ENCODE measurements at regions not wholly inside any gene's neighbourhood (a gene's known extent, or its start where the extent isn't known, plus 50 kb on each side); places are given as distances from the start of the nearest gene placed in this dataset.

GRCh38 chr14:22333422-22334274 is 255.4 kb downstream of the DAD1 start (continued):
- TF ChIP-seq HDAC1 (CRISPR knock-in tag; IDR thresholded peaks at IDR 0.05), result peak; percentile 54; the same call in 1 of the 2 replicates
- TF ChIP-seq RFXAP (CRISPR knock-in tag; IDR thresholded peaks at IDR 0.05; ENCODE audit: borderline replicate concordance), result no peak
- TF ChIP-seq ZKSCAN1 (IDR thresholded peaks at IDR 0.05; ENCODE audit: low read length), result 0 out of 2 replicates have a peak, but pooled peaks have one; percentile 34
- no peak for TF ChIP-seq NR3C1 (CRISPR knock-in tag; IDR thresholded peaks at IDR 0.05)
- 0 out of 2 replicates have a peak, but pooled peaks have one; percentile 25 for TF ChIP-seq ERF (CRISPR knock-in tag; IDR thresholded peaks at IDR 0.05)
- TF ChIP-seq ZZZ3 (CRISPR knock-in tag; IDR thresholded peaks at IDR 0.05; ENCODE audit: borderline replicate concordance), result no peak
- TF ChIP-seq TBL1XR1 (IDR thresholded peaks at IDR 0.05; ENCODE audit: borderline replicate concordance, low read length, partially characterized antibody), result peak; percentile 84
- TF ChIP-seq FOSL1 (CRISPR knock-in tag; IDR thresholded peaks at IDR 0.05; ENCODE audit: borderline replicate concordance), result peak; percentile 99
- no peak for TF ChIP-seq ELK4 (CRISPR knock-in tag; IDR thresholded peaks at IDR 0.05; ENCODE audit: borderline replicate concordance)

DNA sequence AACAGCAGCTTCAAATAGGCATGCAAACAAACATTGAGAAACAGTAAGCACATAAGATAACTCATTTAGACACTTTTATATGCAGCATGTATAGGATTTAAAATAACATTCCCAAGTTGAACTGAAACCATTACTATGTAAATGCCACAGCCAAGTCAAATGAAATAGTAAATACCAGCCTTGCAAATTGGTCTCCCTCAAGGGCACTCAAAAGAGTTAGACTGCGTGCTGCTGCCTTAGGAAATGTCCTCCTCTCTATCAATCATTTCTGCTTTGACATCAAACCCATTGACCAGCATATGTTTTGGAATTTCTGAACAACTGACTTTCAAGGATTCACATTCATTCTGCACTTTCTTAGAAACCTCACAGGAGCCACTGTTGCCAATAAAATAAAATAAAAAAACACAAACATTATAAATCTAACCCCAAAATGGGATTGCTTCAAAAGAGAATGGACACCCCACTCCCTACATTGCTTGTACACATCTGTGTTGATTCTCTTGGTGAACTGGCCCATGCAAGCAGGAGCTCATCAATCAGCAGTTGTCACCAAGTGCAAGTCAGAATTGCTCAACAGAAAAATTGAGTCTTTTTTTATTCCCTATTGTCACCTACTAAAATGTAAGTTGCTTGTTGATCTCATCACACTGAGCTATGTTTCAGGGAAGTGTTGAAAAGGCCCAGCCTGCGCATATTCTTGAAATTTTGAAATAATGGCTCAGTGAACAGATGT is 256.2 kb downstream of the DAD1 start:
- H3K4me3 ChIP-seq (replicated peaks in 1 of 3; ENCODE audit: insufficient read depth in 1 of 3, low read depth in 2 of 3, low read length in 3 of 3), result 0 out of 6 replicates have a peak overlapping the region, but pooled peaks of 1 of the 3 experiments have one; percentile 3
- intact Hi-C loops (cut with micrococcal nuclease; ENCODE audit: unreplicated experiment), result loop anchor here (2.0 kb wide), 1 partner anchor 18 kb away; no protein-coding TSS in a partner anchor
- no peaks in the 10 kb centered on the region for H3K79me2 ChIP-seq (ENCODE audit: insufficient read depth, low read length)
- H3K27me3 ChIP-seq (ENCODE audit: control insufficient read depth in 1 of 2, insufficient read depth in 2 of 2, low read length in 2 of 2), result no peaks in the 10 kb centered on the region
- no peaks in the 10 kb centered on the region for H3K36me3 ChIP-seq (replicated peaks in 1 of 2; ENCODE audit: control insufficient read depth in 1 of 2, insufficient read depth in 2 of 2, low read length in 2 of 2)
- H4K20me1 ChIP-seq (ENCODE audit: insufficient read depth, low read length), result no peaks in the 10 kb centered on the region
- POLR2A ChIA-PET, result interaction anchor here (1.6 to 1.7 kb wide), 2 partner anchors 257 to 434 kb away, joined by 4 to 5 read pairs; partner anchors contain the start of genes DAD1 and OXA1L
- H3K4me2 ChIP-seq (ENCODE audit: low read depth, low read length), result peak overlapping the region; percentile 34
- FAIRE-seq, result no peak
- H3K27ac ChIP-seq (ENCODE audit: extremely low read length, insufficient read depth, low read length), result no peak overlapping the region
- peaks cover 36% of the 10 kb centered on the region for H3K9me3 ChIP-seq (ENCODE audit: low read length)
- in situ Hi-C loops (cut with HindIII; ENCODE audit: extremely low pct_ligation_motif_present, low pct_unique_long_range_greater_than_20kb), result no loop called here
- H3K4me1 ChIP-seq (ENCODE audit: insufficient read depth, low read length), result peaks cover 50% of the 10 kb centered on the region
- CTCF ChIA-PET (ENCODE audit: low intra/inter-chr PET ratio, low total read pairs), result interaction anchor here (1.5 kb wide), 1 partner anchor 19 kb away, joined by 5 read pairs; no protein-coding TSS in a partner anchor
- H2AFZ ChIP-seq (ENCODE audit: low read length), result no peak overlapping the region
- H3K9ac ChIP-seq (ENCODE audit: insufficient read depth, low read depth, low read length), result no peak overlapping the region
- no peak for ATAC-seq
- 34% methylated on average over 2 of the region's 2 CpGs for WGBS (ENCODE audit: low lambda C conversion rate)
- no TSS peak for BruUV-seq (replicated peaks)
- 0 out of 2 replicates have a peak, but pooled peaks have one; percentile 35 for TF ChIP-seq MEIS2 (CRISPR knock-in tag; IDR thresholded peaks at IDR 0.05)
- TF ChIP-seq ZNF709 (CRISPR knock-in tag; IDR thresholded peaks at IDR 0.05), result 0 out of 2 replicates have a peak, but pooled peaks have one; percentile 50
- TF ChIP-seq ZKSCAN5 (CRISPR knock-in tag; IDR thresholded peaks at IDR 0.05), result no peak
- no peak for TF ChIP-seq ATAD3A (CRISPR knock-in tag; IDR thresholded peaks at IDR 0.05)
- TF ChIP-seq FOXA1 (IDR thresholded peaks at IDR 0.05), result no peak
- peak; percentile 2; the same call in 1 of the 2 replicates for TF ChIP-seq FOXA1 (CRISPR knock-in tag; IDR thresholded peaks at IDR 0.05)
- TF ChIP-seq ISX (CRISPR knock-in tag; conservative IDR thresholded peaks at IDR 0.05), result peak; percentile 13; the same call in 1 of the 2 replicates
- TF ChIP-seq CEBPB (IDR thresholded peaks at IDR 0.05; ENCODE audit: borderline replicate concordance, low read depth, low read length), result 0 out of 2 replicates have a peak, but pooled peaks have one; percentile 3
- no peak for TF ChIP-seq MNT (IDR thresholded peaks at IDR 0.05)
- TF ChIP-seq ELF4 (CRISPR knock-in tag; IDR thresholded peaks at IDR 0.05; ENCODE audit: borderline replicate concordance), result no peak
- 0 out of 2 replicates have a peak, but pooled peaks have one; percentile 40 for TF ChIP-seq CEBPG (CRISPR knock-in tag; IDR thresholded peaks at IDR 0.05)
- peak; percentile 90 for TF ChIP-seq HOXD1 (CRISPR knock-in tag; IDR thresholded peaks at IDR 0.05)
- DNase-seq (ENCODE audit: low spot score), result peak; percentile 34

Data from HepG2 (cell line).